ENCODE measurements at regions not wholly inside any gene's neighbourhood (a gene's known extent, or its start where the extent isn't known, plus 50 kb on each side); places are given as distances from the start of the nearest gene placed in this dataset.

DNA sequence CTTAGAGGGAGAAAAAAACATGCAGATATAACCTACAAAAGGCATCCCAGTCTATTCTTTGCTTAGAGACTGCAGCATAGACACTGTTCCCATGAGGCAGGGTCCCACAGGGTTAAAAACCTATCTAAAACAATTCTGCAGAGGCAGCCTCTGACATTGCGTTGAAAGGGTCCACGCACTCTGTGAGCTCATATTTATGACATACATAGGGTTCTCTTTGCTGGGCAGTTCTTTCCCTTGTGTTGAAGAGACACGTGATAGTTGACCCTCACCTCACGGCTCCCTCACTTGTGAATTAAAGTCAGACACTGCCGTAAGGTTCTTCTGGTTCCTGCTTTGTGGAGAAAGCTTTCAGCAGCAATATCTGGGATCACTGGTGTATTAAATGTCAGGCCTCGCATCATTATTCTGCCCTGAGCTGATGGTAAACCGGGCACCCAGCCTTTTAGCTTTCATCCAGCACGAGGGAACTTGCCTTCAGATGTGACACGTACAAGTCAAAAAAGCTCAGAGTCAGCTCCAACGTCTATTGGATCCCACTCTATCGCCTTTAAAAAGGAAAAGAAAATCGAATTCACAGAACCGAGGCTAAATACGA lies 52.8 kb upstream of the HNRNPU start:
- Histone ChIP-seq H3K27me3 (ENCODE audit: low read depth) (no peaks in the 10 kb centered on the region), H3K4me3 (no peak overlapping the region), H3K36me3 (no peaks in the 10 kb centered on the region), H3K9me3 (replicated peaks) (no peaks in the 10 kb centered on the region), H3K4me1 (peaks cover 27% of the 10 kb centered on the region), H3K27ac (replicated peaks) (no peak overlapping the region)
- intact Hi-C loops (cut with micrococcal nuclease), result no loop called here
- TF ChIP-seq, protein P1, sequence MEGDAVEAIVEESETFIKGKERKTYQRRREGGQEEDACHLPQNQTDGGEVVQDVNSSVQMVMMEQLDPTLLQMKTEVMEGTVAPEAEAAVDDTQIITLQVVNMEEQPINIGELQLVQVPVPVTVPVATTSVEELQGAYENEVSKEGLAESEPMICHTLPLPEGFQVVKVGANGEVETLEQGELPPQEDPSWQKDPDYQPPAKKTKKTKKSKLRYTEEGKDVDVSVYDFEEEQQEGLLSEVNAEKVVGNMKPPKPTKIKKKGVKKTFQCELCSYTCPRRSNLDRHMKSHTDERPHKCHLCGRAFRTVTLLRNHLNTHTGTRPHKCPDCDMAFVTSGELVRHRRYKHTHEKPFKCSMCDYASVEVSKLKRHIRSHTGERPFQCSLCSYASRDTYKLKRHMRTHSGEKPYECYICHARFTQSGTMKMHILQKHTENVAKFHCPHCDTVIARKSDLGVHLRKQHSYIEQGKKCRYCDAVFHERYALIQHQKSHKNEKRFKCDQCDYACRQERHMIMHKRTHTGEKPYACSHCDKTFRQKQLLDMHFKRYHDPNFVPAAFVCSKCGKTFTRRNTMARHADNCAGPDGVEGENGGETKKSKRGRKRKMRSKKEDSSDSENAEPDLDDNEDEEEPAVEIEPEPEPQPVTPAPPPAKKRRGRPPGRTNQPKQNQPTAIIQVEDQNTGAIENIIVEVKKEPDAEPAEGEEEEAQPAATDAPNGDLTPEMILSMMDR (IDR thresholded peaks at IDR 0.05; ENCODE audit: borderline replicate concordance), result no peak
- no peak for DNase-seq

DNA sequence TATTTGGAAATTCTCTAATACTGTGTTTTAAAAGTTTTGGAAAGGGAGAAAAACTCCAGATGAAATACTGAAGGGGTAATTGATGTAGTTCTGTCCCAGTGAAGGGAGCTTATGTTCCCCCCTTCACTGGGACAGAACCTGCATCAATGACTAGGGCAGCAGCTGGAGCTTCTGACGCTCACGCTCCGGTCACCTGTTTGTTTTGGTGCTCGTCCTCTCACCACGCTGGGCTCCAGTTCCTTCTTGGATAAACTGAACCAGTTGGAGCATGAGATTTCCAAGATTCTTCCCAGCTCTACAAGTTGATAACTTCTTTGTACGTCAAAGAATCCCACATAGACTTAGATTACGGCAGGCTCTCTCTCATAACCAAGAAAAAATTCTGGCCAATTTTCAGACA lies 51.4 kb upstream of the HNRNPU start:
- intact Hi-C loops (cut with micrococcal nuclease), result no loop called here
- Histone ChIP-seq H3K36me3 (no peaks in the 10 kb centered on the region), H3K4me3 (no peak overlapping the region), H3K9me3 (replicated peaks) (no peaks in the 10 kb centered on the region), H3K27ac (replicated peaks) (no peak overlapping the region), H3K4me1 (peaks cover 18% of the 10 kb centered on the region), H3K27me3 (ENCODE audit: low read depth) (no peaks in the 10 kb centered on the region)
- TF ChIP-seq, protein P1 (IDR thresholded peaks at IDR 0.05; ENCODE audit: borderline replicate concordance), result no peak
- no peak for DNase-seq

DNA sequence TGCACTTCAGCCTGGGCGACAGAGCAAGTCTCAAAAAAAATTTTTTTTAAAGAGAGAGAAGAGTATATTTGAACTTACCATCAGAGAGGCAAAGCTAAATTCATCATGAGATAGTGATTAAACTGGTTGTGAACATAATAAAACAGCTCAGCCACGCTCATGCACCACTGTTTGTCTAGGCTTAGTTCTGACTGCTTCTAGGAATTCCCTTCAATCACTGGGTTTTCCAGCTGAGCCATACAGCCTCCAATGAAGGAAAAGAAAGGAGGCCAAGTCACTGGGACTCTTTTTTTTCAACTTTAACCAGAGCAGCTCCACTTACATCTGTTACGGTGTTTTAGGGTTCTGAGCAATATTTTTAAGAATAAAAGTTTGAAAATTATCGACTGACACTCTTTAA lies 50.4 kb upstream of the HNRNPU start:
- DNase-seq, result no peak
- Histone ChIP-seq H3K9me3 (replicated peaks) (no peaks in the 10 kb centered on the region), H3K36me3 (no peaks in the 10 kb centered on the region), H3K4me3 (no peak overlapping the region), H3K27me3 (ENCODE audit: low read depth) (no peaks in the 10 kb centered on the region), H3K27ac (replicated peaks) (no peak overlapping the region), H3K4me1 (peaks cover 13% of the 10 kb centered on the region)
- TF ChIP-seq, protein P1 (IDR thresholded peaks at IDR 0.05; ENCODE audit: borderline replicate concordance), result no peak
- intact Hi-C loops (cut with micrococcal nuclease), result no loop called here

Data from left ventricle myocardium inferior (tissue), 1 donor.